22Rv1 (cell line): ENCODE measurements at regions not wholly inside any gene's neighbourhood (a gene's known extent, or its start where the extent isn't known, plus 50 kb on each side); places are given as distances from the start of the nearest gene placed in this dataset.

ENCODE experiments used
- H3K27ac ChIP-seq: fragments of 450-650 bp; 2 replicates; pipeline ENCODE4 v1.5.1; 2017
- ZFX ChIP-seq: fragments of 450-650 bp; IDR thresholded peaks from 2 replicates; pipeline ENCODE4 v1.6.1; 2017; ENCODE audit warnings: antibody characterized with exemption, borderline replicate concordance
- TF ChIP-seq, protein P1 (sequence below): fragments of 450-650 bp; IDR thresholded peaks from 2 replicates; pipeline ENCODE4 v1.5.1; 2017; ENCODE audit warnings: mild to moderate bottlenecking

- H3K27ac ChIP-seq: no peak overlapping the region
- no peak for TF ChIP-seq ZFX
- TF ChIP-seq, protein P1, sequence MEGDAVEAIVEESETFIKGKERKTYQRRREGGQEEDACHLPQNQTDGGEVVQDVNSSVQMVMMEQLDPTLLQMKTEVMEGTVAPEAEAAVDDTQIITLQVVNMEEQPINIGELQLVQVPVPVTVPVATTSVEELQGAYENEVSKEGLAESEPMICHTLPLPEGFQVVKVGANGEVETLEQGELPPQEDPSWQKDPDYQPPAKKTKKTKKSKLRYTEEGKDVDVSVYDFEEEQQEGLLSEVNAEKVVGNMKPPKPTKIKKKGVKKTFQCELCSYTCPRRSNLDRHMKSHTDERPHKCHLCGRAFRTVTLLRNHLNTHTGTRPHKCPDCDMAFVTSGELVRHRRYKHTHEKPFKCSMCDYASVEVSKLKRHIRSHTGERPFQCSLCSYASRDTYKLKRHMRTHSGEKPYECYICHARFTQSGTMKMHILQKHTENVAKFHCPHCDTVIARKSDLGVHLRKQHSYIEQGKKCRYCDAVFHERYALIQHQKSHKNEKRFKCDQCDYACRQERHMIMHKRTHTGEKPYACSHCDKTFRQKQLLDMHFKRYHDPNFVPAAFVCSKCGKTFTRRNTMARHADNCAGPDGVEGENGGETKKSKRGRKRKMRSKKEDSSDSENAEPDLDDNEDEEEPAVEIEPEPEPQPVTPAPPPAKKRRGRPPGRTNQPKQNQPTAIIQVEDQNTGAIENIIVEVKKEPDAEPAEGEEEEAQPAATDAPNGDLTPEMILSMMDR: no peak
Observed at GRCh38 chr3:159797771-159798170, 190.9 kb upstream of the IL12A start.

GRCh38 chr3:159798951-159799350 is 189.7 kb upstream of the IL12A start:
- TF ChIP-seq ZFX: no peak
- TF ChIP-seq, protein P1: no peak
- no peak overlapping the region for H3K27ac ChIP-seq

DNA sequence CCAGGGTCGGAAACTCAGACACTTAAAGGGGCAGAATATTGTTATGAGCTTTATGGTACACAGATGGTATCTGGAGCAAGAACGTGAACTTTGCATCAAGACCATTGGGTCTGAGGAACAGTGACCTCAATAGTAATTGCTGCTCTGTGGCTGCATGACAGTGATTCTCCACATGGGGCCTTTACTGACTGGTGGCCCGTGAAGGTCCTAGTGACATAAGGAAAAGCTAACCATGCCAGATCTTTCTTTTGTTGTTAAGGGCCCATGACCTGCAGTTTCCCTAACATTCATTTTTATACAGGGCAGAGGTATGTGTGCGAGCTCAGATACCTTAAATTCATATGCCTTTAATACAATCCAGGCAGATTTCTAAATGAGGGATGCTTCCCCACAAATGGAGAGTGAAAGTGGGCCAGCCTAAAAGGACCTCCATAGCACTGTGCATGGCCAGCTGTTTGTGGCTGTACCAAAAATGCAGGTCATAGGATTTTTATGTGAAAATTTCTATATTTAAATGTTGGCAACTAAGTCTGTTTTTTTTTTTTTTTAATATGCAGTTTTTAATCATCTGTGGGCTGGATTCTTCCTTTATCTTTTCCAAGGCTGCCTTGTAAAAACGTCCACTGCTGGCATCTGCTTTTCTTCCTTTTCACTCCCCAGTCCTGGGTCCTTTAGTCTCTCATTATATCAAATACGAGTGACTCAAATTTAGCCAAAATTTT is 188.0 kb upstream of the IL12A start:
- TF ChIP-seq, protein P1: no peak
- no peak for TF ChIP-seq ZFX
- H3K27ac ChIP-seq: no peak overlapping the region

DNA sequence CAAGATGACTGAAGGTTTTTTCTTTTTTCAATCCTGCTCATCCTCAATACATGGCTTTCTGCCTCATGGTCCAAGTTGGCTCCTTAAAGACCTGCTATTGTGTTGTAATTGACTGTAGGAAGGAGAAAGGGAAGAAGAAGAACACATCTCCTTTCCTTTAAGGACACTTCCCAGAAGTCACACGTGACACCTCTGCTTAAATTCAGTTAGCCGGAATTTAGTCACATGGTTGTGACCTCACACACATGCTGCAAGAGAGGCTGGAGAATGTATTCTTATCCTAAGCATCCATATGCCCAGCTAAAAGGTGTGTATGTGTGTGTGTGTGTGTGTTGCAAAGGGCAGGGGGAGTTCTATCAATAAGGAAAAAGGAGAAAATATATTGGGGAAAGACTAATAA is 185.8 kb upstream of the IL12A start:
- TF ChIP-seq, protein P1: no peak
- no peak for TF ChIP-seq ZFX
- no peak overlapping the region for H3K27ac ChIP-seq

DNA sequence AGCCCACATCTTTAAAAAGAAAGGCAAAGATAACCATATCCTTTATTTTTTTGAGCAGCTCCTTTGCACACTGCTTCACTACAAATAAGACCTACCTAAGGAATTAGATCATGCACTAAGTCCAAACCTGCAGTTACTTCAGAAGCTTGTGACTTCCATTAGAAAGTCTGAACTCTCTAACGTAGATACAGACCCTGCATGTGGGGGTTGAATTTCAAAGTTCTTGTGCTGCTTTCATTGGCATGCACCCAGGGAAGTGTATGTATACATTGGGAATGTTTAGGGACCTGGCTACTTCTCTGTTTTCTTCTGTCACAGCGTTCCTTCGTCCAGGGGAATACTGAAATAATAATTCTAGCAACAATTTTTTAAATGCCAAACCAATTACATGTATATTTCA is 185.2 kb upstream of the IL12A start:
- no peak for TF ChIP-seq ZFX
- TF ChIP-seq, protein P1: no peak
- no peak overlapping the region for H3K27ac ChIP-seq

- no peak overlapping the region for H3K27ac ChIP-seq
- TF ChIP-seq ZFX: no peak
- TF ChIP-seq, protein P1: peak; percentile 87
Observed at GRCh38 chr3:159804726-159805410, 183.8 kb upstream of the IL12A start.

DNA sequence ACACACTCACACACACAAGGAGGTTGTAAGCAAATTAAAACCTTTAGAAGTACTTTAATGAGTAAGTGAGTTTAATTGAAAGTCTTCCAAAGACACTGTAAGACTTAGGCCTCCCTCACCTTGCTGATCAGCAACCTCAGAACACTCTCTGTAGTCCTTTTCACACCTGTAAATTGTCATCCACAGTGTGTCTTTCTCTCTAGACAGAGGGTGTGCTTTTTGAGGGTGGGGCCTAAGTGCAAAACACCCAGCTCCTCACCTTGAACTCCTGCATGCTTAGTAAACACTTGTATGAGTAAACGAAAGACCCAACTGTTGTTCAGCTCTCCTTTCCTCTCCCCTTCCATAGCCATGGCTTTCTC is 183.2 kb upstream of the IL12A start:
- H3K27ac ChIP-seq: no peak overlapping the region
- TF ChIP-seq ZFX: no peak
- TF ChIP-seq, protein P1: peak; percentile 51
